Smooth muscle cell (in vitro differentiated cells): ENCODE measurements at regions not wholly inside any gene's neighbourhood (a gene's known extent, or its start where the extent isn't known, plus 50 kb on each side); places are given as distances from the start of the nearest gene placed in this dataset.

ENCODE experiments used
- DNase-seq: peaks from one replicate; lab custom pipeline; 2025; ENCODE audit not compliant: unreplicated experiment; lab: John Stamatoyannopoulos, UW
- H2AFZ ChIP-seq: fragments of 200-600 bp; sonication (generic); 2 replicates; pipeline ENCODE4 v1.6.0; 2016; ENCODE audit warnings: antibody characterized with exemption, low read depth, mild to moderate bottlenecking
- H3F3A ChIP-seq: fragments of 200-600 bp; sonication (generic); 2 replicates; pipeline ENCODE4 v1.6.0; 2017; ENCODE audit warnings: antibody characterized with exemption, low read depth
- H3K27ac ChIP-seq: fragments of 200-600 bp; sonication (generic); 2 replicates; pipeline ENCODE4 v1.5.1; 2016; ENCODE audit warnings: low read depth, mild to moderate bottlenecking
- H3K27me3 ChIP-seq: fragments of 200-600 bp; sonication (generic); 2 replicates; pipeline ENCODE4 v1.6.1; 2016; ENCODE audit warnings: low read depth, mild to moderate bottlenecking
- H3K36me3 ChIP-seq: fragments of 200-600 bp; sonication (generic); 2 replicates; pipeline ENCODE4 v1.5.1; 2016; ENCODE audit warnings: low read depth
- H3K4me1 ChIP-seq: fragments of 200-600 bp; sonication (generic); 2 replicates; pipeline ENCODE4 v1.5.1; 2016; ENCODE audit warnings: low read depth
- H3K4me2 ChIP-seq: fragments of 200-600 bp; sonication (generic); 2 replicates; pipeline ENCODE4 v1.6.0; 2016; ENCODE audit warnings: mild to moderate bottlenecking
- H3K4me3 ChIP-seq: fragments of 200-600 bp; sonication (generic); 2 replicates; pipeline ENCODE4 v1.5.1; 2016; ENCODE audit warnings: mild to moderate bottlenecking
- H3K79me2 ChIP-seq: fragments of 200-600 bp; sonication (generic); 2 replicates; pipeline ENCODE4 v1.6.0; 2016; ENCODE audit warnings: low read depth, mild to moderate bottlenecking
- H3K9ac ChIP-seq: fragments of 200-600 bp; sonication (generic); 2 replicates; pipeline ENCODE4 v1.6.0; 2016; ENCODE audit warnings: low read depth
- H3K9me3 ChIP-seq: fragments of 200-600 bp; sonication (generic); replicated peaks from 2 replicates; pipeline ENCODE4 v1.5.1; 2016; ENCODE audit warnings: low read depth
- H4K20me1 ChIP-seq: fragments of 200-600 bp; sonication (generic); 2 replicates; pipeline ENCODE4 v1.6.0; 2016; ENCODE audit warnings: low read depth
- CTCF ChIP-seq: fragments of 200-600 bp; sonication (generic); IDR thresholded peaks from 2 replicates; pipeline ENCODE4 v1.5.1; 2017; ENCODE audit warnings: borderline replicate concordance, mild to moderate bottlenecking, antibody characterized with exemption; ENCODE audit not compliant: insufficient read depth, poor library complexity, severe bottlenecking
- WGBS: methylation state at CpG from one replicate; pipeline ENCODE4 v1.1.7; 2016; ENCODE audit warnings: low lambda C conversion rate; 5-methylcytosine and 5-hydroxymethylcytosine counted together

GRCh38 chr4:103354006-103354405 lies 155.9 kb upstream of the CENPE start:
- no peaks in the 10 kb centered on the region for H3F3A ChIP-seq
- no peak overlapping the region for H3K9ac ChIP-seq
- H3K36me3 ChIP-seq, result no peaks in the 10 kb centered on the region
- TF ChIP-seq CTCF, result no peak
- H3K4me3 ChIP-seq, result no peak overlapping the region
- no peaks in the 10 kb centered on the region for H4K20me1 ChIP-seq
- no peak for DNase-seq
- peaks cover 3% of the 10 kb centered on the region for H3K9me3 ChIP-seq
- no peaks in the 10 kb centered on the region for H3K27me3 ChIP-seq
- H2AFZ ChIP-seq, result no peak overlapping the region
- no peak overlapping the region for H3K27ac ChIP-seq
- WGBS, result 95% methylated on average over 2 of the region's 2 CpGs
- H3K79me2 ChIP-seq, result no peaks in the 10 kb centered on the region
- no peaks in the 10 kb centered on the region for H3K4me1 ChIP-seq
- H3K4me2 ChIP-seq, result no peak overlapping the region

GRCh38 chr4:103329642-103330041 lies 131.5 kb upstream of the CENPE start:
- no peaks in the 10 kb centered on the region for H3F3A ChIP-seq
- no peaks in the 10 kb centered on the region for H3K4me1 ChIP-seq
- TF ChIP-seq CTCF, result no peak
- H3K27ac ChIP-seq, result no peak overlapping the region
- H3K36me3 ChIP-seq, result no peaks in the 10 kb centered on the region
- no peaks in the 10 kb centered on the region for H3K27me3 ChIP-seq
- no peak overlapping the region for H3K4me2 ChIP-seq
- no peaks in the 10 kb centered on the region for H3K9me3 ChIP-seq
- no peak for DNase-seq
- no peak overlapping the region for H3K4me3 ChIP-seq
- H4K20me1 ChIP-seq, result no peaks in the 10 kb centered on the region
- H3K9ac ChIP-seq, result no peak overlapping the region
- H2AFZ ChIP-seq, result no peak overlapping the region
- H3K79me2 ChIP-seq, result no peaks in the 10 kb centered on the region

- WGBS, result 17% methylated on average over 1 of the region's 1 CpG
- TF ChIP-seq CTCF, result no peak
- Histone ChIP-seq H3K27me3 (no peaks in the 10 kb centered on the region), H3K4me1 (no peaks in the 10 kb centered on the region), H2AFZ (no peak overlapping the region), H3K9ac (no peak overlapping the region), H3K4me2 (no peak overlapping the region), H3K36me3 (no peaks in the 10 kb centered on the region), H3K27ac (no peak overlapping the region), H4K20me1 (no peaks in the 10 kb centered on the region), H3K79me2 (no peaks in the 10 kb centered on the region), H3K9me3 (no peaks in the 10 kb centered on the region), H3F3A (no peaks in the 10 kb centered on the region), H3K4me3 (no peak overlapping the region)
- no peak for DNase-seq
These were observed 126.7 kb upstream of the CENPE start for GRCh38 chr4:103324811-103325210.

GRCh38 chr4:103318327-103318726 lies 120.2 kb upstream of the CENPE start:
- H3K4me2 ChIP-seq, result no peak overlapping the region
- H3F3A ChIP-seq, result no peaks in the 10 kb centered on the region
- H3K27ac ChIP-seq, result no peak overlapping the region
- no peak overlapping the region for H3K9ac ChIP-seq
- DNase-seq, result no peak
- no peak overlapping the region for H2AFZ ChIP-seq
- 80% methylated on average over 3 of the region's 3 CpGs for WGBS
- H4K20me1 ChIP-seq, result no peaks in the 10 kb centered on the region
- TF ChIP-seq CTCF, result no peak
- peaks cover 12% of the 10 kb centered on the region for H3K9me3 ChIP-seq
- no peaks in the 10 kb centered on the region for H3K4me1 ChIP-seq
- no peak overlapping the region for H3K4me3 ChIP-seq
- H3K79me2 ChIP-seq, result no peaks in the 10 kb centered on the region
- no peaks in the 10 kb centered on the region for H3K36me3 ChIP-seq
- H3K27me3 ChIP-seq, result no peaks in the 10 kb centered on the region
